Mammary epithelial cell (primary cell): ENCODE measurements at regions not wholly inside any gene's neighbourhood (a gene's known extent, or its start where the extent isn't known, plus 50 kb on each side); places are given as distances from the start of the nearest gene placed in this dataset.

Experiments
- EZH2 ChIP-seq: IDR thresholded peaks from 2 replicates; pipeline ENCODE4 v1.6.1; 2012; ENCODE audit warnings: low read length, inconsistent platforms, borderline replicate concordance
- TF ChIP-seq, protein P1 (sequence below), 2 donors: IDR thresholded peaks in 1 of 2; conservative IDR thresholded peaks in 1 of 2; 2 replicates each; pipeline ENCODE4 v1.5.1; 2011 to 2012; ENCODE audit warnings: inconsistent platforms in 2 of 2, low read length in 2 of 2, mild to moderate bottlenecking in 2 of 2, control low read depth in 1 of 2, low read depth in 1 of 2; ENCODE audit not compliant: insufficient read depth in 1 of 2; ENCODE audit errors: extremely low read depth in 1 of 2

DNA sequence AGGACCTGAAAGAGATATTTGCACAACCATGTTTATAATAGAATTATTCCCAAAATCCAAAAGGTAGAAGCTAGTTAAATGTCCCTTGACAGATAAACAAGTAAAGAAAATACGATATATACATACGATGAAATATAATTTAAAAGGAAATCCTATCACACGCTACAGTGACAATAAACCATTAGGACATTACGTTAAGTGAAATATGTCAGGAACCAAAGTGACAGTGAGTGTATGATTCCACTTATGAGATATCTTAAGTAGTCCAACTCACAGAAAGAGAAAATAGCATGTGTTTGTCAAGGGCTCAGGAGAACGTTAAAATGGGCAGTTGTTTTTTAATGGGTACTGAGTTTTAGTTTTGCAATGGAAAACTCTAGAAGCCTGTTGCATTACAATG, 212.7 kb upstream of the PMFBP1 start:
- TF ChIP-seq, protein P1, sequence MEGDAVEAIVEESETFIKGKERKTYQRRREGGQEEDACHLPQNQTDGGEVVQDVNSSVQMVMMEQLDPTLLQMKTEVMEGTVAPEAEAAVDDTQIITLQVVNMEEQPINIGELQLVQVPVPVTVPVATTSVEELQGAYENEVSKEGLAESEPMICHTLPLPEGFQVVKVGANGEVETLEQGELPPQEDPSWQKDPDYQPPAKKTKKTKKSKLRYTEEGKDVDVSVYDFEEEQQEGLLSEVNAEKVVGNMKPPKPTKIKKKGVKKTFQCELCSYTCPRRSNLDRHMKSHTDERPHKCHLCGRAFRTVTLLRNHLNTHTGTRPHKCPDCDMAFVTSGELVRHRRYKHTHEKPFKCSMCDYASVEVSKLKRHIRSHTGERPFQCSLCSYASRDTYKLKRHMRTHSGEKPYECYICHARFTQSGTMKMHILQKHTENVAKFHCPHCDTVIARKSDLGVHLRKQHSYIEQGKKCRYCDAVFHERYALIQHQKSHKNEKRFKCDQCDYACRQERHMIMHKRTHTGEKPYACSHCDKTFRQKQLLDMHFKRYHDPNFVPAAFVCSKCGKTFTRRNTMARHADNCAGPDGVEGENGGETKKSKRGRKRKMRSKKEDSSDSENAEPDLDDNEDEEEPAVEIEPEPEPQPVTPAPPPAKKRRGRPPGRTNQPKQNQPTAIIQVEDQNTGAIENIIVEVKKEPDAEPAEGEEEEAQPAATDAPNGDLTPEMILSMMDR (conservative IDR thresholded peaks at IDR 0.05 in 1 of 2, IDR thresholded peaks at IDR 0.05 in 1 of 2; ENCODE audit: extremely low read depth in 1 of 2, insufficient read depth in 1 of 2, low read depth in 1 of 2, low read length in 2 of 2), result no peak
- no peak for TF ChIP-seq EZH2
